Sigmoid colon (tissue), 6 donors: ENCODE measurements at regions not wholly inside any gene's neighbourhood (a gene's known extent, or its start where the extent isn't known, plus 50 kb on each side); places are given as distances from the start of the nearest gene placed in this dataset.

Experiments used
- DNase-seq: peaks from one replicate; pipeline ENCODE4 v3.0.0-alpha.2; 2019
- H3K27ac ChIP-seq, 4 donors: fragments of 200-600 bp; sonication (generic); one replicate each; pipeline ENCODE4 v1.5.1; 2016 to 2019; ENCODE audit warnings: mild to moderate bottlenecking in 1 of 4
- H3K27me3 ChIP-seq, 3 donors: fragments of 200-600 bp; sonication (generic); one replicate each; pipeline ENCODE4 v1.5.1; 2019; ENCODE audit warnings: mild to moderate bottlenecking in 1 of 3
- H3K36me3 ChIP-seq, 4 donors: fragments of 200-600 bp; sonication (generic); one replicate each; pipeline ENCODE4 v1.5.1; 2016 to 2019
- H3K4me1 ChIP-seq, 4 donors: fragments of 200-600 bp; sonication (generic); one replicate each; pipeline ENCODE4 v1.5.1; 2017 to 2019
- H3K4me3 ChIP-seq, 4 donors: fragments of 200-600 bp; sonication (generic); one replicate each; pipeline ENCODE4 v1.5.1; 2017 to 2019; ENCODE audit warnings: mild to moderate bottlenecking in 2 of 4, moderate library complexity in 1 of 4
- H3K9me3 ChIP-seq, 4 donors: fragments of 200-600 bp in 3 of 4; sonication (generic) in 3 of 4; one replicate each; pipeline versions ENCODE4 v1.5.1 to v1.6.1; 2013 to 2019
- EP300 ChIP-seq, 4 donors: sonication (generic); formaldehyde crosslinking; IDR thresholded peaks; one replicate each; pipeline ENCODE4 v1.6.1; 2017; ENCODE audit warnings: antibody characterized with exemption in 4 of 4
- POLR2A ChIP-seq, 2 donors: fragments of 450-650 bp; IDR thresholded peaks; one replicate each; pipeline ENCODE4 v1.6.1; 2016; ENCODE audit warnings: antibody characterized with exemption in 2 of 2, mild to moderate bottlenecking in 2 of 2, moderate library complexity in 2 of 2
- POLR2AphosphoS5 ChIP-seq, 4 donors: sonication (generic); formaldehyde crosslinking; IDR thresholded peaks; one replicate each; pipeline ENCODE4 v1.6.1; 2017; ENCODE audit warnings: antibody characterized with exemption in 4 of 4
- WGBS, 2 donors: extraction: QIAGEN DNeasy Blood & Tissue Kit; methylation state at CpG; one replicate each; pipeline ENCODE4 v1.1.7; 2013; 5-methylcytosine and 5-hydroxymethylcytosine counted together
- intact Hi-C: fragments of 100-400 bp; cut with DNase I; formaldehyde crosslinking; loops from one replicate; pipeline ENCODE4 v1.15.1; 2023
- TF ChIP-seq, protein P1 (sequence below), 4 experiments: fragments of 450-650 bp in 3 of 4; fragments of 200-600 bp in 1 of 4; IDR thresholded peaks; one replicate each; pipeline ENCODE4 v1.5.1; 2016 to 2019; ENCODE audit warnings: antibody characterized with exemption in 4 of 4, mild to moderate bottlenecking in 3 of 4, moderate library complexity in 2 of 4
- donor health status: healthy with polysubstance abuse.
- donor health status: healthy.

DNA sequence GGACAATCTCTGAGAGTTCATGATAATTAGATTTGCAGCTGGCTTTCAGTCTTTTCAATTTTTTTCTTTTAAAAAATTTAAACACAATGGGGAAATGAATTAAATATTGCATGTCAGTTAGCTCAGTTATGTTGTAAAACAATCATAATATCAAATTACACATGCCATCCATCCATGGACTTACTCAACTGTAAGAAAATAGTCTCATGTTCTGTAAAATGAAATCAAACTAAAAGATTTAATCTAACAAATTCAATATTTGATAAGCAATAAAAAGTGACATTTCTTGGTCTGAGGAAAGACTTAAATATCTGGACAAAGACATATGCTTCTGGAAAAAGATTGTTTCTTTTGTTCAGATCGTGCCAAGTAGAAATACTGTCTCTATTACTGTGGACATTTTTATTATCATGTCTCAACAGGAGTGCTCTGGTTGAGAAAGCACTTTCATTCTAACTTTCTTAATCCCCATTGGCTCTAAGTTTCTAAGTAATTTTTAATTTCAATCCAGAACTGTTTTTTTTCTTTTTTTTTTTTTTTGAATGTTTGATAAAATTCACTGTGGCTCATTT is 179.2 kb upstream of the FAM3C start:
- intact Hi-C loops: no loop called here
- Histone ChIP-seq H3K9me3 (no peaks in the 10 kb centered on the region), H3K27ac (no peak overlapping the region), H3K4me1 (peaks cover 0 to 17% (median 3%) of the 10 kb centered on the region in 4 donors), H3K4me3 (no peak overlapping the region), H3K36me3 (no peaks in the 10 kb centered on the region), H3K27me3 (no peaks in the 10 kb centered on the region)
- TF ChIP-seq POLR2A (IDR thresholded peaks at IDR 0.05) (no peak), EP300 (IDR thresholded peaks at IDR 0.05) (no peak), POLR2AphosphoS5 (IDR thresholded peaks at IDR 0.05) (no peak)
- TF ChIP-seq, protein P1, sequence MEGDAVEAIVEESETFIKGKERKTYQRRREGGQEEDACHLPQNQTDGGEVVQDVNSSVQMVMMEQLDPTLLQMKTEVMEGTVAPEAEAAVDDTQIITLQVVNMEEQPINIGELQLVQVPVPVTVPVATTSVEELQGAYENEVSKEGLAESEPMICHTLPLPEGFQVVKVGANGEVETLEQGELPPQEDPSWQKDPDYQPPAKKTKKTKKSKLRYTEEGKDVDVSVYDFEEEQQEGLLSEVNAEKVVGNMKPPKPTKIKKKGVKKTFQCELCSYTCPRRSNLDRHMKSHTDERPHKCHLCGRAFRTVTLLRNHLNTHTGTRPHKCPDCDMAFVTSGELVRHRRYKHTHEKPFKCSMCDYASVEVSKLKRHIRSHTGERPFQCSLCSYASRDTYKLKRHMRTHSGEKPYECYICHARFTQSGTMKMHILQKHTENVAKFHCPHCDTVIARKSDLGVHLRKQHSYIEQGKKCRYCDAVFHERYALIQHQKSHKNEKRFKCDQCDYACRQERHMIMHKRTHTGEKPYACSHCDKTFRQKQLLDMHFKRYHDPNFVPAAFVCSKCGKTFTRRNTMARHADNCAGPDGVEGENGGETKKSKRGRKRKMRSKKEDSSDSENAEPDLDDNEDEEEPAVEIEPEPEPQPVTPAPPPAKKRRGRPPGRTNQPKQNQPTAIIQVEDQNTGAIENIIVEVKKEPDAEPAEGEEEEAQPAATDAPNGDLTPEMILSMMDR (IDR thresholded peaks at IDR 0.05): no peak
- 18 to 51% methylated on average over 1 of the region's 1 CpG for WGBS, 2 donors
- DNase-seq: no peak

DNA sequence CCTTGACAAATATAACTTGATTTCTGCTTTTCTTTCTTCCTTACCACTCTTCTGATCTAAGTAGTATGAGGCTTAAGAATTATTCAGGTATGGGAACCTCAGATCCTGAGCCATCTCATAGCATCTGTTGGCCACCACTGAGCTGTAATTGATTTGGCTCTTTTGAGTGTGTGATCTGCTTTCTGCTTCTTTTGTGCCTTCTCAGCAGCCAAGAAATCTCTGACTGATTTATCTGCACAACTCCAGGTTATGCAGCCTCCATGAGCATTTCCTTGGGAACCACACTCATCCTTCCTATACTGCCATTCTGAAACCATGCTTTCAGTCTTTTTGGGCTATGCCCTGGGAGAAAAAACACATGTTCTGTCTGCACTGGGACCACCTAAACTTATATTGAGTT is 178.0 kb upstream of the FAM3C start:
- H3K4me1 ChIP-seq: peaks cover 0 to 17% (median 3%) of the 10 kb centered on the region in 4 donors
- no peak for DNase-seq
- H3K9me3 ChIP-seq: no peaks in the 10 kb centered on the region
- intact Hi-C loops: no loop called here
- TF ChIP-seq, protein P1 (IDR thresholded peaks at IDR 0.05): no peak
- no peak for TF ChIP-seq POLR2A (IDR thresholded peaks at IDR 0.05)
- no peak for TF ChIP-seq POLR2AphosphoS5 (IDR thresholded peaks at IDR 0.05)
- TF ChIP-seq EP300 (IDR thresholded peaks at IDR 0.05): no peak
- H3K27me3 ChIP-seq: no peaks in the 10 kb centered on the region
- H3K36me3 ChIP-seq: no peaks in the 10 kb centered on the region
- no peak overlapping the region for H3K4me3 ChIP-seq
- H3K27ac ChIP-seq: no peak overlapping the region

GRCh38 chr7:121572615-121573014 is 176.5 kb upstream of the FAM3C start:
- WGBS, 2 donors: 90% methylated on average over 7 of the region's 7 CpGs
- no peak overlapping the region for H3K4me3 ChIP-seq
- no peak for DNase-seq
- H3K27me3 ChIP-seq: no peaks in the 10 kb centered on the region
- no peak for TF ChIP-seq POLR2A (IDR thresholded peaks at IDR 0.05)
- no peak for TF ChIP-seq EP300 (IDR thresholded peaks at IDR 0.05)
- TF ChIP-seq, protein P1 (IDR thresholded peaks at IDR 0.05): no peak
- TF ChIP-seq POLR2AphosphoS5 (IDR thresholded peaks at IDR 0.05): no peak
- H3K36me3 ChIP-seq: no peaks in the 10 kb centered on the region
- H3K27ac ChIP-seq: no peak overlapping the region
- intact Hi-C loops: no loop called here
- peaks cover 0 to 17% (median 3%) of the 10 kb centered on the region in 4 donors for H3K4me1 ChIP-seq
- H3K9me3 ChIP-seq: no peaks in the 10 kb centered on the region

DNA sequence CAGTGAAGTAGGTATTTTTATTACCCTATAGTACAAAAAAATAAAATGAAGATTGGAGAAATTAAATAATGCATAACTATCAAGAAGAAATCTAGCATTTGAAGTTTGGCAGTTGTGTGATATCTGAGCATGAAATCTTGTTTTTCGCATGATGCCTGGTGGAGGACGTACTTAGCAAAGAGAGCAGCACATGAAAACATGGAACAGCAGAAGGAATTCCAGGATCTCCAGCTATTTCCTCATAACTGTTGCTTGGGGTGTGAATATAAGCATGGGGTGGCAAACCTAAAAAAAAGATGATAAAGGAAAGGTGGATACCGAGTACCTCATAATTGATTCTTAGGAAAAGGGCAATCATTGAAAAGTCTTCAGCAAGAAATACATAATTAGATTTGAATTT is 174.3 kb upstream of the FAM3C start:
- H3K36me3 ChIP-seq: no peaks in the 10 kb centered on the region
- DNase-seq: no peak
- peaks cover 0 to 7% (median 0%) of the 10 kb centered on the region in 4 donors for H3K4me1 ChIP-seq
- no peaks in the 10 kb centered on the region for H3K27me3 ChIP-seq
- no peak overlapping the region for H3K27ac ChIP-seq
- H3K4me3 ChIP-seq: no peak overlapping the region
- intact Hi-C loops: no loop called here
- no peaks in the 10 kb centered on the region for H3K9me3 ChIP-seq
- 91 to 94% methylated on average over 3 of the region's 3 CpGs for WGBS, 2 donors
- TF ChIP-seq POLR2A (IDR thresholded peaks at IDR 0.05) (no peak), EP300 (IDR thresholded peaks at IDR 0.05) (no peak), POLR2AphosphoS5 (IDR thresholded peaks at IDR 0.05) (no peak)
- TF ChIP-seq, protein P1 (IDR thresholded peaks at IDR 0.05): no peak

- no peak for TF ChIP-seq EP300 (IDR thresholded peaks at IDR 0.05)
- no peak for TF ChIP-seq POLR2AphosphoS5 (IDR thresholded peaks at IDR 0.05)
- Histone ChIP-seq H3K4me1 (no peaks in the 10 kb centered on the region), H3K27me3 (no peaks in the 10 kb centered on the region), H3K9me3 (no peaks in the 10 kb centered on the region), H3K4me3 (no peak overlapping the region), H3K27ac (no peak overlapping the region), H3K36me3 (no peaks in the 10 kb centered on the region)
- intact Hi-C loops: no loop called here
- no peak for DNase-seq
- WGBS, 2 donors: 17 to 45% methylated on average over 1 of the region's 1 CpG
These were observed 167.1 kb upstream of the FAM3C start for GRCh38 chr7:121563177-121563576.
